ENCODE measurements at regions not wholly inside any gene's neighbourhood (a gene's known extent, or its start where the extent isn't known, plus 50 kb on each side); places are given as distances from the start of the nearest gene placed in this dataset.

DNA sequence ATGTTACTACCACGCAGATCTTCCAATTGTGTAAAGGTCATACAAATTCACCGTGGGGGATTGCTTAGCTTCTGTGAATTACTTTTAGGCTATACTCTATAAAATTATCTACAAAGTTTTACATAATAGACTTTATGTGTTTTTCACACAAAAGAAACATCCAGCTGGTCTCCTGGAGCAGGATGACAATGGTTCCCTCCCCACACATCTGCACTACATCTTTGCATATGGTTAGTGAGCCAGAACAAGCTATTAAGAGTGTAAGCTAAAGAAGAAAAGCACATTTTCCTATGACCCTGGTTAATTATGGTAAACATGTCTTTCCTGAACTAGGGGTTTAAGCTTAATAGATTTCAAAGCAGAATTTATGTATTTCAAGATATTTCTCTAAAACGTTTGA, 295.1 kb downstream of the ASXL3 start:
- TF ChIP-seq, protein P1, sequence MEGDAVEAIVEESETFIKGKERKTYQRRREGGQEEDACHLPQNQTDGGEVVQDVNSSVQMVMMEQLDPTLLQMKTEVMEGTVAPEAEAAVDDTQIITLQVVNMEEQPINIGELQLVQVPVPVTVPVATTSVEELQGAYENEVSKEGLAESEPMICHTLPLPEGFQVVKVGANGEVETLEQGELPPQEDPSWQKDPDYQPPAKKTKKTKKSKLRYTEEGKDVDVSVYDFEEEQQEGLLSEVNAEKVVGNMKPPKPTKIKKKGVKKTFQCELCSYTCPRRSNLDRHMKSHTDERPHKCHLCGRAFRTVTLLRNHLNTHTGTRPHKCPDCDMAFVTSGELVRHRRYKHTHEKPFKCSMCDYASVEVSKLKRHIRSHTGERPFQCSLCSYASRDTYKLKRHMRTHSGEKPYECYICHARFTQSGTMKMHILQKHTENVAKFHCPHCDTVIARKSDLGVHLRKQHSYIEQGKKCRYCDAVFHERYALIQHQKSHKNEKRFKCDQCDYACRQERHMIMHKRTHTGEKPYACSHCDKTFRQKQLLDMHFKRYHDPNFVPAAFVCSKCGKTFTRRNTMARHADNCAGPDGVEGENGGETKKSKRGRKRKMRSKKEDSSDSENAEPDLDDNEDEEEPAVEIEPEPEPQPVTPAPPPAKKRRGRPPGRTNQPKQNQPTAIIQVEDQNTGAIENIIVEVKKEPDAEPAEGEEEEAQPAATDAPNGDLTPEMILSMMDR (IDR thresholded peaks at IDR 0.05; ENCODE audit: insufficient read depth, low read depth, low read length): no peak
- TF ChIP-seq EZH2 (IDR thresholded peaks at IDR 0.05; ENCODE audit: insufficient read depth, low read length): no peak

Measured in astrocyte (in vitro differentiated cells and primary cell).